Epithelial cell of proximal tubule (primary cell): ENCODE measurements at regions not wholly inside any gene's neighbourhood (a gene's known extent, or its start where the extent isn't known, plus 50 kb on each side); places are given as distances from the start of the nearest gene placed in this dataset.

Source experiments
- DNase-seq: peaks from one replicate; pipeline ENCODE4 v3.0.0-alpha.2; 2011; ENCODE audit warnings: low read depth
- H3K4me3 ChIP-seq: 2 replicates; pipeline ENCODE4 v1.5.1; 2011; ENCODE audit warnings: low read depth, mild to moderate bottlenecking, low read length
- CTCF ChIP-seq: conservative IDR thresholded peaks from 2 replicates; pipeline ENCODE4 v1.5.1; 2012; ENCODE audit warnings: low read depth, mild to moderate bottlenecking, low read length

GRCh38 chr3:41037651-41038334, 161.5 kb upstream of the CTNNB1 start:
- TF ChIP-seq CTCF = no peak
- DNase-seq = no peak
- H3K4me3 ChIP-seq = no peak overlapping the region

DNA sequence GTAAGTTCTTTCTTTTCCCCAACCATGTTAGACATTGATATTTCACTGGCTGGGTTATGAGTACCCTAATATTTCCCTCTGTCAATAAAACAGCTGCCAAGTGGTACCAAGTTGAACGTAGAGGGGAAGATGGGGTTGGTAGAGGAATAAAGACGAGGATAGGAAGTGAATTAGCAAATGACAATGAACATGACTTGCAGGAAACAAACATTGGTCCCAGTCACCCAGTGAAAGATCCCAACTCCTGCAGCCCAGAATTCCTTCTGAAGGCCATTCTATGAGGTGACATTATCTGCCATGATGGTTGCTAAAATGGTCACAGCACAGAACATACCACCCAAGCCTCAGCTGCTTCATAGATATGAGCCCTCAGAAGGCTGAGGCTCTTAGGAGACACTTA, 159.0 kb upstream of the CTNNB1 start:
- DNase-seq = no peak
- H3K4me3 ChIP-seq = no peak overlapping the region
- no peak for TF ChIP-seq CTCF

DNA sequence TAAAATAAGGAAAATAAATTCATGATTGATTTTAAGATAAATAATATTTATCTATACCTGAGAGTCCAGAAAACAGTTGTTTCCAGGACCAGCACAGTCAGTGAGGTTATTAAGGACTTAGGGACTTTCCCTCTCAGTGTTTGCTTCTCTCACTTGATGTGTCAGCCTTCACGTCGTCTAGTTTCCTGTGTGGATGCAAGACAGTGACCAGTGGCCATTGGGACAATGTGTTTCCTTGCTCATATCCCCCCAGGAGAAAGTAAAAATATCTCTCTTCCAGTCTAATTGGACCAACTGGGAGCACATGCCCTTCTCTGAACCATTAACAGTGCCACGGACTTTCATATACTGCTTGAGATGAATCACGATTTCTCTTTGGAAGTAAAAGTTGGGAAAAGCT, 157.8 kb upstream of the CTNNB1 start:
- H3K4me3 ChIP-seq = no peak overlapping the region
- no peak for DNase-seq
- TF ChIP-seq CTCF = no peak

- H3K4me3 ChIP-seq = no peak overlapping the region
- no peak for DNase-seq
- TF ChIP-seq CTCF = no peak
These were observed 157.4 kb upstream of the CTNNB1 start for GRCh38 chr3:41041899-41042298.

GRCh38 chr3:41044523-41044922, 154.8 kb upstream of the CTNNB1 start:
- no peak for DNase-seq
- TF ChIP-seq CTCF = no peak
- no peak overlapping the region for H3K4me3 ChIP-seq

- H3K4me3 ChIP-seq = no peak overlapping the region
- no peak for TF ChIP-seq CTCF
- DNase-seq = no peak
These were observed 153.8 kb upstream of the CTNNB1 start for GRCh38 chr3:41045491-41045890.

- no peak for TF ChIP-seq CTCF
- H3K4me3 ChIP-seq = no peak overlapping the region
- no peak for DNase-seq
These were observed 149.2 kb upstream of the CTNNB1 start for GRCh38 chr3:41050144-41050543.
